SK-N-SH treated with all-trans-retinoic acid at 6 μM for 48 hours (cell line): ENCODE measurements at regions not wholly inside any gene's neighbourhood (a gene's known extent, or its start where the extent isn't known, plus 50 kb on each side); places are given as distances from the start of the nearest gene placed in this dataset.

Experiments used
- CSRNP3 ChIP-seq: fragments of 250-450 bp; sonication (Bioruptor Pico); IDR thresholded peaks from 2 replicates; pipeline ENCODE4 v1.5.1; 2021; ENCODE audit warnings: mild to moderate bottlenecking, moderate library complexity
- ESRRG ChIP-seq: fragments of 250-450 bp; sonication (Bioruptor Pico); IDR thresholded peaks from 2 replicates; pipeline ENCODE4 v1.6.1; 2021; ENCODE audit warnings: mild to moderate bottlenecking
- OSR1 ChIP-seq: fragments of 250-450 bp; sonication (Bioruptor Pico); IDR thresholded peaks from 2 replicates; pipeline ENCODE4 v1.8.0; 2022; ENCODE audit warnings: moderate library complexity, mild to moderate bottlenecking, inconsistent platforms
- PATZ1 ChIP-seq: fragments of 250-450 bp; sonication (Bioruptor Pico); IDR thresholded peaks from 2 replicates; pipeline ENCODE4 v1.8.0; 2020; ENCODE audit warnings: mild to moderate bottlenecking, moderate library complexity, borderline replicate concordance
- POU6F1 ChIP-seq: fragments of 250-450 bp; sonication (Bioruptor Pico); IDR thresholded peaks from 2 replicates; pipeline ENCODE4 v1.8.0; 2021; ENCODE audit warnings: low read depth, mild to moderate bottlenecking, moderate library complexity, borderline replicate concordance
- RARB ChIP-seq: fragments of 250-450 bp; sonication (Bioruptor Pico); IDR thresholded peaks from 2 replicates; pipeline ENCODE4 v1.8.0; 2021; ENCODE audit warnings: mild to moderate bottlenecking, moderate library complexity
- ZC3H10 ChIP-seq: fragments of 250-450 bp; sonication (Bioruptor Pico); IDR thresholded peaks from 2 replicates; pipeline ENCODE4 v1.5.1; 2021; ENCODE audit warnings: mild to moderate bottlenecking, moderate library complexity

- TF ChIP-seq ESRRG (CRISPR knock-in tag): no peak
- no peak for TF ChIP-seq CSRNP3 (CRISPR knock-in tag)
- no peak for TF ChIP-seq PATZ1 (CRISPR knock-in tag)
- TF ChIP-seq ZC3H10 (CRISPR knock-in tag): no peak
- no peak for TF ChIP-seq POU6F1 (CRISPR knock-in tag)
- no peak for TF ChIP-seq RARB
- no peak for TF ChIP-seq OSR1
Observed at GRCh38 chr9:115978659-115979096, 174.9 kb upstream of the PAPPA start.
